ENCODE measurements at regions not wholly inside any gene's neighbourhood (a gene's known extent, or its start where the extent isn't known, plus 50 kb on each side); places are given as distances from the start of the nearest gene placed in this dataset.

DNA sequence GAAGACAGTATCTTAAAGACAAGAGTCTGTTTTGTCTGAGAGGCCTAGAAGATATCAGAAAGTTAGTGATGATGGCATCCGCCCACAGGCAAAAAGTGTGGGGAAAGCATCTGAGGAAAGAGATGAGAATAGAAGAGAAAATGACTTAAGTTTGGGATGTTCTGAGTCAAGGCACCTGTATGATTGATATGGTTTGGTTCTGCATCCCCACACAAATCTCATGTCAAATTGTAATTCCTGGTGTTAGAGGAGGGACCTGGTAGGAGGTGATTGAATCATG, 568.2 kb upstream of the MGMT start:
- no peak for DNase-seq (ENCODE audit: low read depth)

DNA sequence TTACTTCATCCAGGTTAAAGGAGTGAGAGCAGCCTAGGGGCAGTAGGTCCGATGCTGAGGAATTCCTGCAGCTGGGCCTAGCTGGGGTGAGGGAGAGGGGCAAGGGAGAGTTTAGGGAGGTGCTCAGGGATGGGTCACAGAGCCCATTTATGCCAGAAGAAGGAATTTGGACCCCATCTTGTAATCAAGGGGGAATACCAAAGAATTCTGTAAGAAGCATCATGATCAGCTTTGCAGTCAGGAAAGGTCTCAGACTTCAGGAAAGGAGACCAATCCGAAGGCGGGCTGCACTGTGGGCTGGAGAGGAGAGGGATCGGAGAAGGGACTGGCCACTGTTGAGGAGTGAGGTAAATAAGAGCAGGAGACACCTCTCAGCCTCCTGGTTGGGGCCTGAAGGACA, 566.6 kb upstream of the MGMT start:
- DNase-seq (ENCODE audit: low read depth) = no peak

DNA sequence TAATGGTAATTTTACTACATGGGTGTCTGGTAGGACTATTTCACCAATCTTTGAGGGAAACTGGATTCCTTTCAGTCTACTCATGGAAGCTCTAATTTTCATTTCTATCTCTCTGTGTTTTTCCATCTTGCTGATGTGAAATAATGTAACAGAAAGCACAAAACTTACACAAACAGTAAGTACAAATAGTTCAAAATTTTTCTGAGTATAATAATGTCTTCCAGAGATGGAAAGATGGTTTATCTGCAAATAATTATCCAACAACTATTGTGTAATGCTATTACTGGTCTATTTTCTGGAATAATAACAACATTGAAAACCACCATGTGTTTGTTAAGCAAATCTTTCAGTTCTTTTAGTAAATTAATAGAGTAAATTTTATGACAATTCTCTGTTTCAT, 565.8 kb upstream of the MGMT start:
- DNase-seq (ENCODE audit: low read depth) = no peak

DNA sequence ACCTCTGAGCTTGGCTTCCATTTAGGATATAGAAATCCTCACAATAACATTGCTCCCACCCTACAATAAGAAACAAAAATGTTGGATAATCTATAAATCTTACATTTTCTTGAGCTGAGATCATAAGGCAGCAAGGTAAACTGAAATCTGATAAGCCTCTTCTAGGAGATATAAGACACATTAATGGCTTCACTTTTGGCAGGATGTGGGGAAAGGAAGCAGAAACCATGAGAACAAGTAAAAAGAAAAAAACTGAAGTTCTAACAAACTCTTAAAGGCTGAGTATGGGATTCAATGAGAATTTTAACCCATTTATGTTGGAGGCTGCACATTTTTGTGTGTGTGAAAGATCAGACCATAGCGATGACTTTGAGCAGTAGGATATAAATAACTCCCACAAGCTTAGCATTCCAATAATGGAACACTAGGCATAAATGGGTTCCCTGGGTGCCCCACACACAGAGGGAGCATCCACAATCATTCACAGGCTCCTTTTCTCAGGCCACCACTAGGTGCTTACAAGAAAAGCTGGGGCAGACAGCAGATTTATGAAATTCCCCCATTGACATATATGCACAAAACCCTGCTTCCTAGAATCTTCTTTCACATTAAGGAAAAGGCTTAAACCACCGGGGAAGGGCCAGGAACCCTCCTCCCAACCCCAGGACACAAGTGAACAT, 564.9 kb upstream of the MGMT start:
- no peak for DNase-seq (ENCODE audit: low read depth)

DNA sequence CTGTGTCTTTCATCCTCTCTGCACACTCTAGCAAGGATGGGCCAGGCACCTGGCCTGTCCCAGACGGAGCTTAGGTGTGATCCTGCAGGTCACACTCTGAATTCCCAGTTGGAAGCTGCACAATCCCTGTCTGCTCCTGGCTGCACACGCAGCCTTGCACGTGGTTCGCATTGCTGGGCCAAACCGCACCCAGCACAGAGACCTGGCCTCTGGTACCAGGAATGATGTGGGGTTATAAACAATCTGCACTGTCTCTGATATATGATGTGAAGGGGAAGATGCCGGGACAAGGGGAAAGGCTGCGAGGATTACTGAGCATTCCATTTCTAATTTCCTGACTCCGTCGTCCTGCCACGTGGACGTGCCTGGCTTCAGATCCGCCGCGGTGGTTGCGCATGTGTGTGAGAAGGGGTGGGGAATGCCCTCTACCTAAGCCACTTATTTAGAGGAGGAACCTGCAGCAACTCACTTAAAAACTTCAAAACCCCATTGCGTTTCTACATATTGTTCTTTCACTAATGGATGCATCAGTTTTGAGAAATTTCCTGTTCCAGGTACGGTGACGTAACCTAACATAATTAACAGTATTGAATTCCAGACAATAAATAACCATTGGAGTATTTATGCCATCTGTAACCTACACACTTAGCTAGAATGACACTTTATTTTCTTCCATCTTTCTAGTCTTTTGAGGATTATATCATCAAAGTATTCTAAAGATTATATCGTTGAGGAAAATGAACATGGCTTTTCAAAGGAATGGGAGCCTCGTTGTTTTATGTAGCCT, 559.7 kb upstream of the MGMT start:
- DNase-seq (ENCODE audit: low read depth) = no peak

DNA sequence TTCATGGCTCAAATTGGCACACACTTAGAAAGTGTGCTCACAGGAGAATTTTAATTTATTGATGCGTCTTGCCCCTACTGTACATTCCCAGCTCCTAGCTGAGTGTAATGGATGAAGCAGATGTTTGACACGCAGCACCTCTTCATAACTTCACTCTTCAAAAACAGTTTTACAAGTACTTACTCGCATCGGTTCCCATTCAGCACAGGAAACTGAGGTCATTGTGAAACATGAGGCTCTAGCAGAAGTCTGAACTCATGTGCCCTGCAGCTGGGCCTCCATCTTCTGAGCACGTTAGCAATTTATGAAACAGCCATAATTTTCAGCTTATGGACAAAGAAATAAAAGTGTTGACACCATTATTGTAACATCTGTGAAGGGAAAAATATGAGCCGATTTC, 558.9 kb upstream of the MGMT start:
- no peak for DNase-seq (ENCODE audit: low read depth)

DNA sequence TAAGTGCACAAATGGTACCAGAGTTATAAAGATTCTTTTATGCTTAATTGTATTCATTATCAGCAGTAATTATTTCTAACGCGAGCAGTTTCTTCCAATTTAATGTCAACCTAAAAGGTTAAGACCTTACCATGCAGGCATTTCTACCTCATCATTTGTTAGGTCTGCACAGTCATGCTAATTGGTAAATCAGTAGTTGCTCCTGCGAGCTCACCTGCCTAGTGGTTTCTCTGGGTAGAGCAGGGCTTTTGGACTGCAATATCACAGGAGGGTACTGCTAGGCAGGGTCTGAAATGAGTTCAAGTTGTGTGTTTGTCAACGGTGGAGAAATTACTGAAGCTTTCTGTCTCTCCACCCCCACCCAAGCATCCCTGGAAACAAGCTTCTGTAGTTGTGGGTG, 558.5 kb upstream of the MGMT start:
- no peak for DNase-seq (ENCODE audit: low read depth)

DNA sequence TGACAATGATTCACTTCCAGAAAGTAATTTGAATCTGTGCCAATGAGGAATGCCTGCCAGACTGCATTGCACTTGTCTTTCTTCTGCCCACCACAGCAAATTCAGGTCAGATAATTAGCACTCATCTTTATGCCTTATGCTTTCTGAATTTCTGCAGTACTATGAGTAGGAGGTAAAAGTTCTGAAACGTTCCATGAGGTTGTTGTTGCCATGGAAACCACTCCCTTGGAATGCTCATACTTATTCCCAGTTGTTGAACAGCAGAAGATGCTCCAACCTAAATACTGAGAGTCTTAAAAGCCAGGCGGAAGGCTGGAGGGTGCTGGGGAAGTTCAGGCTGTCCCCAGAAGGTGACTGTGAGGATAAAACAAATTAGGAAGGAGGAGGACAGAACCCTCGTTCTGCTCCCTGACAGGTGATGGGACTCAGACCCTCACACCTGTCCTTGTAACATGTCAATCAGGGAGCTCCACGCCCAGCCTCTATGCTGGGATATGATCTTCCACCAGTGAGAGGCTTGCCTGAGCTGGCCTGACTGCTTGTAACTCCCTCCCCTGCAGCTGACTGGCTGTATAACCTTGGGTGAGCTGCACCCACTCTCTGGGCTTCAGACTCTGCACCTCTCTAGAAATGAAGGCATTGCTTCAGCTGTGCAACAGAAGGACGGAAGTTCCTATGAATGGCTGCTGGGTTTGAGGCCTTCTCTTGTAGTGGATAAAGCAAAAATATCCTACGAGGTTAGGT, 554.3 kb upstream of the MGMT start:
- no peak for DNase-seq (ENCODE audit: low read depth)

DNA sequence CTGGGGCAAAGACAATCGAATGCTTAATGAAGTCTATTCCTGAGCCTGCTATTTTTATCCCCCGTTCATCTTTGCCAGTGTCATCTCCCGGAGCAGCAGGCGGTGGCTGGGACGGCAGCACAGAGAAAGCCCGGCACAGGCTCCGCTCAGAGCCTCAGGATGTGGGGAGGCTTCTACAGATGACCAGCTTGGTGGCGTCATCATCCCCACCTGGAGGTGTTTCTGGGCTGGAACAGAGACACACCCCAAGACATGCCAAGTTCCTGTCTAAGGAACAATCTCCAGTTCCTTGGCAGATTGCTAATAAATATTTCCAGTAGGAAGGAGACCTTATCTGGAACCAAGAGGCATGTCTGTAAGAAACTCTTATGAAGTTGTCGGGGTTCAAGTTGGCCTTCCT, 552.4 kb upstream of the MGMT start:
- DNase-seq (ENCODE audit: low read depth) = no peak

DNA sequence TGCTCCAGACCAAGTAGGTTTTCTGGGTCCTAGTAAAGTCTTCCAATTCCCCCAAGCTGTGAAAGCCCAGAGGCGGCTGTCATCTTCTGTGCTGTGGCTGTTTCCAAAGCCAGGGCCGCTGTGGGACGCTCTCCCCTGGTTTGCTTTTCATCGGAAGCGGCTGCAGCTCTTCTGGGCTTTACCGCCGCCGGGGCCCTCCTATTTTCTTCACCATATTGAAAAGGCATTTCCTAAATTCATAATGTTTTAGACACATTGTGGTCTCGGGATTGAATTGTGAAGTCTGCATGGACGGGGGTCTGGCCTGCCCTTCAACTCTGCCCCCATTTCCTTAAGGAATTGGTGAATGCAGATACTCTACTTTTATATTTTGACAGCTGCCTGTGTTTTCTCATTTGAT, 551.4 kb upstream of the MGMT start:
- no peak for DNase-seq (ENCODE audit: low read depth)

DNA sequence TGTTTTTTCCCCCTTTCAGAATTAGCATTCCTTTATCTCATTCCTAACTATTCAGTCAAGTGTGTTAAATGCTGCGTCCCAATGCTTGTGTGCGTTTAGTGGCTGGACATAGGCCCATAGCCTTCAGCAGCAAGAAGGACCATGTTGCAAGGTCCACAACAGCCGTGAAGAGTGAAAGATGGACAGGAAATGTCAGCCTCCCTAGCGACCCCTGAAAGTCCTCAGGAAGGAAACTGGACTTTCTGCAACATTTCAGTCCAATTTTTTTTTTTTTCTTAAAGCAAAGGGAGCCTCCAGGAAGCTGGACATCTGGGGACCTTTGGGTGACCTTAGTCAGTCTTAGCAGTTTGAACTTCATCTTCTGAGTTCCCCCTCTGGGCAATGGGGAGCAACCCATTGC, 550.7 kb upstream of the MGMT start:
- DNase-seq (ENCODE audit: low read depth) = no peak

DNA sequence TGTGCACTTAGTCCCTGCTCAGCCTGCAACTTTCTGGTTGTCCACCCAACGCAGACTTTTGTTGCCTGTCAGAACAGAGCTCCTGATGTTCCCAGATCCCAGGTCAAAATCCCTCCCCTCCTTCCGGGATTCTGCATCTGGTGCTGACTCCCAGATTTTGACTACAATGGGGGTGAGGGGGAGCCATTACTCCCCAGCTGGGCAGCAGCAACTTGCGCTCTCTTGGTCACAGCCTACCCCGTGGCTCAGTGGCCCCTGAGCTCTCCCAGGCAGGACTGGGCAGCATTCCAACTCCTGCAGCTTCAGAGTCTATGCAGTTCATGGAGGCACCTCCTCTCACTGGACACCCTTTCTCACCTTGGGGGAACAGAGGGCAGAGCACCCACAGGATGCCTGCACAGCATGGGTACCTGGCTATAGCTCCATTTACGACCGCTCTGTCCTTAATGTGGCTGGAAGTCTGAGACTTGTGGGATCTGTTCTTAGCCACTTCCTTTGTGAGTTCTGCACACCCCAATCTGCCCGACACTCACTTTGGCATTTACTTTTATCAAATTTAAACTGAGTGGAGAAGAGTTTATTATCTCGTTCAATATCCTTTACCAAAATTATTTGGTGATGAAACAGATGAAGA, 545.5 kb upstream of the MGMT start:
- DNase-seq (ENCODE audit: low read depth) = no peak

DNA sequence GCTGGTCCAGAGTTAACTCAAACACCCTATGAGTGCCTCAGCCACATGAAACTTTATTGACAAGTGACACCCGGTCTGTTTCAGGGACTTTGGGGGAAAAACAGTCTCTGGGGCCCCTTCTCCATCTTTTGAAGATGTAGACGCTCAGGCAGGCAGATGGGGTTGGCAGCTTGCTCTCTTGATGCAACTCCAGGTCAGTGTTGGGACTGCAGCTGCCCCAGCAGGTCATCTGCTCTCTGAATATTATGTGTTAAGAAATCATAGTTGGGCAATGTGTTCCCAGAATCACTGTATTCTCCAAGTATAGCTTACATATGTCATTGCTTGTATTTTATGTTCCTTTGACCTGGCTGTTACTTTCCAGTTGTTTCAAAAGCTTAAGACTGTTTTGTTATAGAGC, 544.9 kb upstream of the MGMT start:
- DNase-seq (ENCODE audit: low read depth) = no peak

DNA sequence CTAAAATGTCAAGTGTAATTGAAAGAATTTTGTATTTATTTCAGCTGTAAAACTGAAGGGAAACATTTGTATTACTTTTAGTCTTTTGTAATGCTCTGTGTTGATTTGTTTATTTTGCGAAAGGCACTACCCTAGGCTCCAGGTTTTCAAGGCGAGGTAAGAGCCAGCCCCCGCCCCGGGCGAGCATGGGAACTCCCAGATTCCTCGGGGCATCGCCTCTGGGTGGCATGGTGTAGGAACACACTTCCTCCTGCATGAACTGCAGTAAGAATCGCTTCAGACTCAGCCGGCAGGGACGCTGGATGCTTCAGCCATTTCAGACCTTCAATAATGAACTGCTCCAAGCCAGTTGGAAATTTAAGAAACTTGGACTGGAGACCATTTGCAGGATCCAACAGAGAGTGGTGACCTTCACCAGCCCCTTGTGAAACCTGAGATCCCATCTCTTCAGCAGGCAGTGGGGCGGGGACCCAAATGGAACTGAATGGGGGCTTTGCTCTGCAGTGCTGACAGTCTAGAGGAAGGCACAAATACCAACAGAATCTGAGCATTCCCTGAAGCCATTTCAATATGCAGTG, 544.3 kb upstream of the MGMT start:
- DNase-seq (ENCODE audit: low read depth) = no peak

DNA sequence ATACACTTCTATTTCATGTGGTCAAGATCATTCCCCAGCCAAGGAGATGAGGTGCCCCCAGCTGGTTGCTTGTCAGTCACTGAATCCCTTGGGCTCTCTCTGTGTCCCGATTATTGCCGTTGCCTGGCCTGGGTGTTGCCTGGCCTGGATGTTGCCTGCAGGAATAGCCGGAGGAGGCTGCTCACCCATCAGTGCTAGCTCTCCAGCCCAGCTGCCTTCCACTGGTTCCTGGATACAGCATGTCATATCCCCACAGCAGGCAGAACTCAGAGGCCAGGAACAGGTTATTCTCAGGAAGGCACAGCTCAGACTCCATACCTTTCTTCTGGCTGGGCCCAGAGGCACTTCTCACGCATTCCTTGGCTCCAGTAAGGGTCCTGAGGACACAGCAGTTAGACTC, 542.1 kb upstream of the MGMT start:
- DNase-seq (ENCODE audit: low read depth) = no peak

DNA sequence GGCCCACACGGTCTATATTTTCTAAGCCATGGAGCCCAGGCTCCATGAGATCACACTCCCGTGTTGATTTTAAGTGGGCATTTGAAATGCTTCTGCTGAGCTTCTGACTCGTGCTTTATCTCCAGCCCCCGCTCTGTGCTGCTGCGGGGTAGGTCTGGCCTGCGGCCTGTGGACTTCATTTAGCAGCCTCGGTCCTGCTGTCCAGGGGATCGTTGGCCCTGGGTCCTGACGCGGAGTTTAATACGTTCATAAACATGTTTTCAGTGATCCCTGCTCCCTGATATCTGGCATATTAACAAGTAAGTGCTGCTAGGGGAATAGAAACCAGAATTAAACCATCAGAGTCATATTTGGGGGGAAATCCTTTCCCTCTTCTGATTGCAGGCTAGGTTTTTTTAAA, 540.3 kb upstream of the MGMT start:
- no peak for DNase-seq (ENCODE audit: low read depth)

DNA sequence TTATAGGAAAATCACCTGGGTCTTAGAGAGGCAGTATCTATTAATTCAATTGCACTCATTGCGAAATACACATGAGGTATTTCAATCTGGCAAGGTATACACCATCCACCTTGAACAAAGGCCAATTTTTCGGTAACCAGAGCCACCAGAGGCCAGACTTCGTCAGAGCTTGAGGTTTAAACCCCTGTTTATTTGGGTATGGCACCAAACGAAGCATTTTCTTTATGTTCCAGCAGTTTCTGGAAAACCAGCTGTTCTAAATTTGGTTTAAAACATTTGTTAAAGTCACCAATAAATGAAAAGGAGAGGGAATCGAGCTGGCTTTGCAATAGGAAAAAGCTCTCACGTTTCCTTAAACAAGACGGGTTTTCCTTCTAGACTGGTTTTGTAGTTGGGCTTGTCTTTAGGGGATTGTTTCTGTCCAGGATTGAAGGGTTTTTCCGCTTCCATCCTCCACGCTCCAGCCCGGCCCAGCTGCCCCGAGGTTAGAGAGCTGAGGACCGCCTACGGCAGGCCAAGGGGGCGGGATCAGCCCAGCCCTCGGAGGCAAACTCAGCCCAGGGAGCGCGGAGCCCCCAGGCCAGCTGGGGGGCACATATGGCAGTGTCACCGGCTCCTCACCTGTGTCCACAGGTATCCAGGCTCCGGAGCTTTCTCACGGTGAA, 539.4 kb upstream of the MGMT start:
- no peak for DNase-seq (ENCODE audit: low read depth)

DNA sequence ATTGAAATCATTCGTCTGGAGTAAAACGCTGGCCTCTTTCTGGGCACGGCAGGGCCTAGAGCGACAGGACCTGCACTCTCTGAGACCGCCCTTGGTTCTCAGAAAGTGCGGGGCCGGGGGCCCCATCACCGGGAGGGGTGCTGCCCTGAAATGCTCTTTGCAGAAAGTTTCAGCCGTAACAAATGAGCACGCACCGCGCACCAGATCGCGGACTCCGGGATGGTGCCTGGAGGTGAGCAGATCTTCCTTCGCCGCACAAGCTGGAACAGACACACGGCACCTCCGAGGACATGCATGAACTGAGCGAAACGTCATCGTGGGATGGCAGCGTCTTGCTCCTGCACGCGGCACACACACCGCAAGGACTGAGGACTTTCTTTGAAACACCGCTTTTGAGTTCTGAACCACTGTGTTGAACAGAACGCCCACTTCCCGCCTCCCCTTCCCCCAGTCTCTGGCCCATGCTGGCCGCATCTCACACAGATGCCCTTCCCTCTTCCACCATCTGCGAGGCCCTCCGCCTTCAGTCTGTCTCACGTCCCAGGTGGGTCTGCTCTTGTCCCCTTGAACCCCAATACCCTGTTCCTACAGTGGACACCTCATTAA, 538.7 kb upstream of the MGMT start:
- DNase-seq (ENCODE audit: low read depth) = no peak

DNA sequence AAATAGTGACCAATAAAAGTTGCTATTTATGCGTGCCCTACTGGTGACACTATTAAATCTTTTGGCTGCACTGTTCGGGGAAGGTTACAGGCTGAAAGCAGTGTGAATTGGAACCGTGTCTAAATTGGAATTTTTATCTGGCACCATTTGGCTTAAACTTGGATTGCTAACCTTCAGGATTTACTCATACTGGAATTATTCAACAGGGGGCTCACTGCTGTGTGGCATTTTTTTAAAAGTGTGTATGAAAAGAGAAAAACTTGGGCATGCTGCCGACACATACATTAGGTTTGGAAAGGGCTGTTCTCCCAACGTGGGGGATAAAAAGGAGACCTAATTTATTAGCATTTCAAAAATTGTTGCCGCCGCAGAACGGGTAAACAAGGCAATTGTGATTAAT, 537.9 kb upstream of the MGMT start:
- no peak for DNase-seq (ENCODE audit: low read depth)

DNA sequence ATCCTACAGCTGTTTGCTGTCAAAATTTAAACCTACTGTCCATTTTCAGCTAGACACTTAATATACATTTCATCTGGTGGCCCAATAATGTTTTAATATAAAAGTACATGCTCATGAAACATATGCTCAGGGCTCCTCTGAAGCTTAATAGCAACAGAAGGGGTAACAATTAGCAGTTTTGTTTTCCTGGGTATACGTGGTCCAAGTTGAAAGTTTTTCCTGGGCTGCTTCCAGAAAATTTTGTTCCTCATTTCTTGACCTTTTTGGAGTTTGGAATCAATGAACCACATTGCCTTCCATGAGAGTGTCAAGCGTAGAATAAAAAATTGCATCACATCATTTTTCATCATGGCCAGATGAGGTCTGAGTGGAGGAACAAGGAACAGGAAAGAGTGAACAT, 537.3 kb upstream of the MGMT start:
- no peak for DNase-seq (ENCODE audit: low read depth)

DNA sequence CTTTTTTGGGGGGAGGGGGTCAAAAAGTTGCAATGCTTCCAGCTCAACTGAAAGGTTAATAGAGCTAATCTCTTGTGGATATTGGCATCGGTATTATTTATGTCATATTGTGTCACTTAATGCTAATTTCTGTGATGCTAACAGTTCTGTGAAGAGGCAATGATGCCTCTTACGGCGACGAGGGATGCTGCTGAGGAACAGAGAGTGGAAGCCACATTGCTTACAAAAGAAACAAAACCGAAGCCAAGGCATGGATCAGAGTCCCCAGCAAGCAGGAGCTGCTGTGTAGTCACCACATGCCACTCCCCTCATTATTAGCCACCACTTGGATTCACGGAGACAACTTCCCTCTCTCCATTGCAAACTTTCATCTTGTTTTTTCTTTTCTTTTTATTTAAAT, 536.5 kb upstream of the MGMT start:
- no peak for DNase-seq (ENCODE audit: low read depth)

Measured in HS-5 (cell line).